Stimulated activated naive B cell treated with anti-CD40 and anti-IgM and Interleukin-4, amounts not matched to agents 10 μg/mL and 1 μg/mL and 100 μg/mL, for 72 hours (primary cell): ENCODE measurements at regions not wholly inside any gene's neighbourhood (a gene's known extent, or its start where the extent isn't known, plus 50 kb on each side); places are given as distances from the start of the nearest gene placed in this dataset.
"Not testable (repeated sequence)": the region's sequence is repeated elsewhere in the genome, so short reads cannot be mapped to it uniquely, and the experiment has no call there.

Source experiments
- ATAC-seq, 2 donors: fragments of 150-1000 bp; cut with Tn5 transposase; replicated peaks; 2 replicates each; pipeline ENCODE4 v1.10.0; 2021; ENCODE audit warnings: moderate library complexity in 1 of 2
- DNase-seq: peaks from one replicate; pipeline ENCODE4 v3.0.0; 2021
- H3K27ac Mint-ChIP-seq: one replicate; pipeline ENCODE4 v1.8.0; 2022; ENCODE audit warnings: mild to moderate bottlenecking, mixed read lengths
- H3K27me3 Mint-ChIP-seq, 2 donors: one replicate each; pipeline ENCODE4 v1.8.0; 2022; ENCODE audit warnings: mixed read lengths in 2 of 2
- H3K36me3 Mint-ChIP-seq, 2 donors: one replicate each; pipeline ENCODE4 v1.8.0; 2022; ENCODE audit warnings: mixed read lengths in 2 of 2, mild to moderate bottlenecking in 1 of 2
- H3K4me1 Mint-ChIP-seq, 2 donors: one replicate each; pipeline ENCODE4 v1.8.0; 2022; ENCODE audit warnings: mixed read lengths in 2 of 2, mild to moderate bottlenecking in 1 of 2
- H3K4me3 Mint-ChIP-seq, 2 donors: one replicate each; pipeline ENCODE4 v1.8.0; 2022; ENCODE audit warnings: mild to moderate bottlenecking in 2 of 2, mixed read lengths in 2 of 2, moderate library complexity in 1 of 2
- H3K9me3 Mint-ChIP-seq, 2 donors: one replicate each; pipeline ENCODE4 v1.8.0; 2022; ENCODE audit warnings: mixed read lengths in 2 of 2, mild to moderate bottlenecking in 1 of 2

- no peak overlapping the region for H3K4me3 Mint-ChIP-seq
- H3K36me3 Mint-ChIP-seq, result no peaks in the 10 kb centered on the region
- H3K9me3 Mint-ChIP-seq, result peaks cover 0 to 3% of the 10 kb centered on the region in 2 donors
- no peak overlapping the region for H3K27ac Mint-ChIP-seq
- H3K4me1 Mint-ChIP-seq, result no peaks in the 10 kb centered on the region
- ATAC-seq (peak; percentile 46 to 53), DNase-seq (peak; percentile 3)
- H3K27me3 Mint-ChIP-seq, result peaks cover 5 to 7% of the 10 kb centered on the region in 2 donors
Measured at GRCh38 chr10:80855348-80855971, 317.8 kb downstream of the SH2D4B start.

DNA sequence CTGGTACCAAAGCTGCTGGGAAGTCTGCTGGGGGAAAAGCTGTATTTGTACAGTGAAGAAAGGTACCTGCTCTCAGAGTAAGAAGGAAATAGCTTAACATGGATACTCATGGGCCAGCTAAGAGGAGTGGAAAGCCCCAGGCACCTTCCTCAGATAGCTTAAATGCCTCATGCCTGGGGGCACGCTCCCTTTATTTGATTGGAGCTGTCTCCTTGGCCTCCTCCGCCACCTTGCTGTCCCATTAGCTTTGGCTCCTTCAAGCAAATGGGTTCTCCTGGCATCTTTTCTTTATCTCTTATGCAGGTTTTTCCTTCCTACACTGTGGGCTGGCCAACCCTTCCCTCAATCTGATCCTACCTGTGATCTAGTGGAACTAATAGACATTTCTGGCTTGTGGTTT lies 318.5 kb downstream of the SH2D4B start:
- H3K4me3 Mint-ChIP-seq, result no peak overlapping the region
- no peaks in the 10 kb centered on the region for H3K4me1 Mint-ChIP-seq
- peaks cover 0 to 3% of the 10 kb centered on the region in 2 donors for H3K9me3 Mint-ChIP-seq
- H3K27me3 Mint-ChIP-seq, result peaks cover 5 to 7% of the 10 kb centered on the region in 2 donors
- DNase-seq (no peak), ATAC-seq (no peak)
- no peaks in the 10 kb centered on the region for H3K36me3 Mint-ChIP-seq
- no peak overlapping the region for H3K27ac Mint-ChIP-seq

DNA sequence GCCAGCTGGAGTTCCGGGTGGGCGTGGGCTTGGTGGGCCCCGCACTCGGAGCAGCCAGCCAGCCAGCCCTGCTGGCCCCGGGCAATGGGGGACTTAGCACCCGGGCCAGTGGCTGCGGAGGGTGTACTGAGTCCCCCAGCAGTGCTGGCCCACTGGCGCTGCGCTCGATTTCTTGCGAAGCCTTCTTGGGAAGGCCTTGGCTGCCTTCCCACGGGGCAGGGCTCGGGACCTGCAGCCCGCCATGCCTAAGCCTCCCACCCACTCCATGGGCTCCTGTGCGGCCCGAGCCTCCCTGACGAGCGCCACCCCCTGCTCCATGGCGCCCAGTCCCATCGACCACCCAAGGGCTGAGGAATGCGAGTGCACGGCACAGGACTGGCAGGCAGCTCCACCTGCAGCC lies 321.6 kb downstream of the SH2D4B start:
- not testable (repeated sequence) for H3K27ac Mint-ChIP-seq, H3K9me3 Mint-ChIP-seq, ATAC-seq, H3K27me3 Mint-ChIP-seq, H3K36me3 Mint-ChIP-seq, DNase-seq, H3K4me3 Mint-ChIP-seq, H3K4me1 Mint-ChIP-seq

DNA sequence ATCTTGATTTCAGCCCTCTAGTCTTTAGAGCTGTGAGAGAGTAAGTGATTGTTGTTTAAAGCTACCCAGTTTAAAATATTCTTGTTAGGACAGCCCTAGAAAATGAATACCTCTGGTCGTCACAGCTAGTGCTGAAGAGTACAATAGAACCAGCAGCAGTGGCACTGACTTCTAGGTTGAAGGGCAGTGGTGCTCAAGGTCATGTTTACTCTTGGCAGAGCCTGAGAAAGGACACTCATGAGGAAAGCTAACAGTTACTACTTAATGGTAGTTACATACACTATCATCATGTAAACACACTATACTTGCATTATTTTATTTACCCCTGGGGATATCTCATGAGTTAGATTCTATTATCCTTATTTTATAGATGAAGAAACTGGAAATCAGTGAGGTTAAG lies 323.0 kb downstream of the SH2D4B start:
- no peaks in the 10 kb centered on the region for H3K4me1 Mint-ChIP-seq
- no peak overlapping the region for H3K27ac Mint-ChIP-seq
- H3K9me3 Mint-ChIP-seq, result peaks cover 0 to 3% of the 10 kb centered on the region in 2 donors
- no peak for ATAC-seq
- H3K4me3 Mint-ChIP-seq, result no peak overlapping the region
- peaks cover 0 to under 1% of the 10 kb centered on the region in 2 donors for H3K27me3 Mint-ChIP-seq
- no peak for DNase-seq
- H3K36me3 Mint-ChIP-seq, result no peaks in the 10 kb centered on the region

- Mint-ChIP-seq H3K9me3 (peaks cover 0 to 3% of the 10 kb centered on the region in 2 donors), H3K36me3 (no peaks in the 10 kb centered on the region), H3K4me1 (no peaks in the 10 kb centered on the region), H3K27ac (no peak overlapping the region), H3K4me3 (no peak overlapping the region), H3K27me3 (peaks cover 0 to 10% of the 10 kb centered on the region in 2 donors)
- ATAC-seq (no peak), DNase-seq (no peak)
Measured at GRCh38 chr10:80861882-80862281, 324.2 kb downstream of the SH2D4B start.

GRCh38 chr10:80870282-80870681 lies 332.6 kb downstream of the SH2D4B start:
- no peak overlapping the region for H3K4me3 Mint-ChIP-seq
- no peaks in the 10 kb centered on the region for H3K36me3 Mint-ChIP-seq
- H3K27ac Mint-ChIP-seq, result no peak overlapping the region
- DNase-seq (no peak), ATAC-seq (no peak)
- H3K4me1 Mint-ChIP-seq, result no peaks in the 10 kb centered on the region
- peaks cover 4 to 17% of the 10 kb centered on the region in 2 donors for H3K27me3 Mint-ChIP-seq
- H3K9me3 Mint-ChIP-seq, result peaks cover 10 to 14% of the 10 kb centered on the region in 2 donors

GRCh38 chr10:80871083-80871482 lies 333.4 kb downstream of the SH2D4B start:
- Mint-ChIP-seq H3K27me3 (peaks cover 4 to 12% of the 10 kb centered on the region in 2 donors), H3K9me3 (peaks cover 10 to 18% of the 10 kb centered on the region in 2 donors), H3K36me3 (no peaks in the 10 kb centered on the region), H3K4me1 (no peaks in the 10 kb centered on the region), H3K4me3 (no peak overlapping the region), H3K27ac (no peak overlapping the region)
- DNase-seq, result no peak
- ATAC-seq, result no peak

- no peaks in the 10 kb centered on the region for H3K36me3 Mint-ChIP-seq
- H3K4me3 Mint-ChIP-seq, result no peak overlapping the region
- H3K9me3 Mint-ChIP-seq, result peaks cover 0 to 11% of the 10 kb centered on the region in 2 donors
- H3K27me3 Mint-ChIP-seq, result peaks cover 0 to 12% of the 10 kb centered on the region in 2 donors
- H3K4me1 Mint-ChIP-seq, result no peaks in the 10 kb centered on the region
- no peak for ATAC-seq
- DNase-seq, result no peak
- no peak overlapping the region for H3K27ac Mint-ChIP-seq
Measured at GRCh38 chr10:80878330-80878729, 340.6 kb downstream of the SH2D4B start.

- no peak overlapping the region for H3K4me3 Mint-ChIP-seq
- H3K27me3 Mint-ChIP-seq, result no peaks in the 10 kb centered on the region
- H3K27ac Mint-ChIP-seq, result no peak overlapping the region
- H3K36me3 Mint-ChIP-seq, result no peaks in the 10 kb centered on the region
- peaks cover 0 to 1% of the 10 kb centered on the region in 2 donors for H3K9me3 Mint-ChIP-seq
- ATAC-seq, result no peak
- no peak for DNase-seq
- H3K4me1 Mint-ChIP-seq, result no peaks in the 10 kb centered on the region
Measured at GRCh38 chr10:80890146-80890545, 352.4 kb downstream of the SH2D4B start.

DNA sequence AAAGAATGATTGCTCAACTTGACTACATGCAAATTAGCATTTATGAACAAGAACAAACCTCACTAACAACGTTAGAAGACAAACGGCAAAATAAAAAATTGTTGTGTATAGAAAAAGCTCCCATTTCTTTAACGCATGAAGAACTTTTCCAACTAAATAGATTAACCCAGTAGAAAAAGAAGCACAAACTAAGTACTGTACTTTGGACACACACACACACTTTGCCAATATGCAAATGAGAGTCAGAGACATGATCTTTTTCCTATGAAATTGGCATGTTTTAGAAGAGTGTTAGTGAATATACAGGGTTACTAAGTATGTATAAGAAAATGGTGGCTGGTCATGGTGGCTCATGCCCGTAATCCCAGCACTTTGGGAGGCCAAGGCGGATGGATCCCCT lies 355.6 kb downstream of the SH2D4B start:
- ATAC-seq (no peak), DNase-seq (no peak)
- H3K36me3 Mint-ChIP-seq, result no peaks in the 10 kb centered on the region
- H3K4me1 Mint-ChIP-seq, result no peaks in the 10 kb centered on the region
- H3K27me3 Mint-ChIP-seq, result no peaks in the 10 kb centered on the region
- H3K9me3 Mint-ChIP-seq, result no peaks in the 10 kb centered on the region
- H3K27ac Mint-ChIP-seq, result no peak overlapping the region
- no peak overlapping the region for H3K4me3 Mint-ChIP-seq

DNA sequence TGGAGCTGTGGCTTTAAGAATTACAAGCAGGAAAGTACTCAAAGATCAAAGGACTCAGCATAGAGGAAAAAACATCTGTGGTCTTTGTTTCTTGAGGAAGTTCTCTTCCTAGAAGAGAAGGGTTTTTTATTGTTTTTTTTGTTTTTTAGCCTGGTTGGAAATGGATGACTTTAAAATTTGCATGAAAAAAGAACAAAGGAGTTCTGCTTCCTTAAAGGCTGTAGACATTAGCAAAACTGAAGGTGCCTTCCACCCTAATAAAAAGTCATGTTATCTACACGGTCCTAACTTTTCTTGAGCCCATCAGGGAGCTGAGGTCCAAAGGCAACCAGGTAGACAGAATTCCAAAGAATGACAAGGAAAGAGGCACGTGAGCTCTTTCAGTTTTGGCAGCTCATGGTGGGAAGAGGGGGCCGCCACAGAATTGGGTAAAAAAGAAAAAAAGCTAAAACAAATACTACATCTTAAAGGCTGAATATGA lies 356.6 kb downstream of the SH2D4B start:
- no peaks in the 10 kb centered on the region for H3K36me3 Mint-ChIP-seq
- H3K4me1 Mint-ChIP-seq, result no peaks in the 10 kb centered on the region
- DNase-seq (no peak), ATAC-seq (no peak)
- no peak overlapping the region for H3K4me3 Mint-ChIP-seq
- H3K27me3 Mint-ChIP-seq, result no peaks in the 10 kb centered on the region
- no peaks in the 10 kb centered on the region for H3K9me3 Mint-ChIP-seq
- no peak overlapping the region for H3K27ac Mint-ChIP-seq

- Mint-ChIP-seq H3K27ac (no peak overlapping the region), H3K4me3 (no peak overlapping the region), H3K4me1 (no peaks in the 10 kb centered on the region), H3K27me3 (no peaks in the 10 kb centered on the region), H3K36me3 (no peaks in the 10 kb centered on the region), H3K9me3 (no peaks in the 10 kb centered on the region)
- no peak for ATAC-seq
- no peak for DNase-seq
Measured at GRCh38 chr10:80894797-80895467, 357.2 kb downstream of the SH2D4B start.

DNA sequence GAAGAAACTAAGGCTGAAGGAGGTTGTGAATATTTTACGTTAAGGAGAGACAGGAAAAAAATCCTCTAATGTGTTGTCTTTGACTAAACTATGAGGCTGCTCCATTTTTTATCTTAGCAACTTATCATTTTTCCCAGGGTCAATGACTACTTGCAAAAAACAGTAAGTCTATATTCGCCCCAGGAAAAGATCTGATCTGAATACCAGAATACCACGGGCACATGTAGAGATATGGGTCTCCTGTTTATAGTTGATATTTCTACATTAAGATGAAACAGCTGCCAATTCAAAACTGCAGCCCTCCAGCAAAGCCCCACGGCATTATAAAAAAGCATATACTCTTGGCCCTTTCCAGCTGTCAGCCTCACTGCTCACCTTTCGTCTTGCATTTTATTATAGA lies 358.4 kb downstream of the SH2D4B start:
- Mint-ChIP-seq H3K4me1 (no peaks in the 10 kb centered on the region), H3K36me3 (no peaks in the 10 kb centered on the region), H3K9me3 (no peaks in the 10 kb centered on the region), H3K27me3 (no peaks in the 10 kb centered on the region), H3K4me3 (no peak overlapping the region), H3K27ac (no peak overlapping the region)
- DNase-seq, result no peak
- no peak for ATAC-seq

- no peak overlapping the region for H3K4me3 Mint-ChIP-seq
- peaks cover 0 to 8% of the 10 kb centered on the region in 2 donors for H3K27me3 Mint-ChIP-seq
- ATAC-seq, result no peak
- no peaks in the 10 kb centered on the region for H3K36me3 Mint-ChIP-seq
- H3K4me1 Mint-ChIP-seq, result no peaks in the 10 kb centered on the region
- no peak for DNase-seq
- H3K9me3 Mint-ChIP-seq, result peaks cover 0 to 1% of the 10 kb centered on the region in 2 donors
- no peak overlapping the region for H3K27ac Mint-ChIP-seq
Measured at GRCh38 chr10:80896959-80897358, 359.3 kb downstream of the SH2D4B start.

- no peaks in the 10 kb centered on the region for H3K4me1 Mint-ChIP-seq
- no peak overlapping the region for H3K27ac Mint-ChIP-seq
- no peaks in the 10 kb centered on the region for H3K36me3 Mint-ChIP-seq
- ATAC-seq (no peak), DNase-seq (no peak)
- peaks cover 0 to 9% of the 10 kb centered on the region in 2 donors for H3K27me3 Mint-ChIP-seq
- no peak overlapping the region for H3K4me3 Mint-ChIP-seq
- peaks cover 1 to 4% of the 10 kb centered on the region in 2 donors for H3K9me3 Mint-ChIP-seq
Measured at GRCh38 chr10:80900661-80901060, 363.0 kb downstream of the SH2D4B start.
